OCI-LY3 (cell line): ENCODE measurements at regions not wholly inside any gene's neighbourhood (a gene's known extent, or its start where the extent isn't known, plus 50 kb on each side); places are given as distances from the start of the nearest gene placed in this dataset.

Experiments used
- H2AFZ ChIP-seq: fragments of 200-600, 300-600 bp; shearing (Covaris generic); 2 replicates; pipeline ENCODE4 v1.6.0; 2014; ENCODE audit warnings: antibody characterized with exemption, low read depth, low read length
- H3K27ac ChIP-seq: fragments of 200-600, 300-600 bp; sonication (generic); 2 replicates; pipeline ENCODE4 v1.5.1; 2014; ENCODE audit warnings: mild to moderate bottlenecking, low read length, moderate library complexity, mixed read lengths
- H3K27me3 ChIP-seq: fragments of 200-600, 300-600 bp; sonication (generic); 2 replicates; pipeline ENCODE4 v1.6.1; 2014; ENCODE audit warnings: low read depth, low read length, mixed read lengths
- H3K36me3 ChIP-seq: fragments of 200-600, 300-600 bp; sonication (generic); replicated peaks from 2 replicates; pipeline ENCODE3; 2014; ENCODE audit warnings: low read depth, low read length, mixed read lengths
- H3K4me1 ChIP-seq: fragments of 300-600, 200-600 bp; sonication (generic); 2 replicates; pipeline ENCODE4 v1.6.1; 2014; ENCODE audit warnings: low read length, mixed read lengths
- H3K4me2 ChIP-seq: fragments of 200-600, 300-600 bp; sonication (generic); 2 replicates; pipeline ENCODE4 v1.6.1; 2014; ENCODE audit warnings: low read length, mixed read lengths
- H3K4me3 ChIP-seq: fragments of 300-600, 200-600 bp; sonication (generic); 2 replicates; pipeline ENCODE4 v1.5.1; 2014; ENCODE audit warnings: antibody characterized with exemption, mild to moderate bottlenecking, low read length, moderate library complexity
- H3K79me2 ChIP-seq: fragments of 300-600, 200-600 bp; shearing (Covaris generic); 2 replicates; pipeline ENCODE4 v1.6.1; 2014; ENCODE audit warnings: mild to moderate bottlenecking, low read length, mixed read lengths
- H3K9ac ChIP-seq: fragments of 300-600, 200-600 bp; shearing (Covaris generic); 2 replicates; pipeline ENCODE4 v1.6.0; 2014; ENCODE audit warnings: mild to moderate bottlenecking, low read length, moderate library complexity
- H3K9me3 ChIP-seq: fragments of 200-600, 300-600 bp; shearing (Covaris generic); 2 replicates; pipeline ENCODE4 v1.6.1; 2014; ENCODE audit warnings: low read length, mixed read lengths; ENCODE audit not compliant: insufficient read depth
- H4K20me1 ChIP-seq: fragments of 200-600, 300-600 bp; sonication (generic); 2 replicates; pipeline ENCODE4 v1.6.1; 2016; ENCODE audit warnings: low read length, mixed read lengths; ENCODE audit not compliant: insufficient read depth
- CTCF ChIP-seq: fragments of 200-600, 300-600 bp; sonication (generic); IDR thresholded peaks from 2 replicates; pipeline ENCODE4 v1.5.1; 2014; ENCODE audit warnings: antibody characterized with exemption, low read length, low read depth
- EZH2phosphoT487 ChIP-seq: fragments of 200-600 bp; shearing (Covaris generic); IDR thresholded peaks from 2 replicates; pipeline ENCODE4 v1.6.1; 2018; ENCODE audit warnings: antibody characterized with exemption, mixed run types, low read depth

- H2AFZ ChIP-seq, result no peak overlapping the region
- TF ChIP-seq EZH2phosphoT487, result no peak
- TF ChIP-seq CTCF, result no peak
Observed at GRCh38 chr6:144757730-144758129, 472.6 kb downstream of the UTRN start.

GRCh38 chr6:144758602-144759001, 473.5 kb downstream of the UTRN start:
- no peak overlapping the region for H3K4me2 ChIP-seq
- TF ChIP-seq CTCF, result no peak
- no peak for TF ChIP-seq EZH2phosphoT487

More at GRCh38 chr6:144757730-144758129, 472.6 kb downstream of the UTRN start:
- H3K4me2 ChIP-seq, result no peak overlapping the region
- H3K36me3 ChIP-seq, result no peaks in the 10 kb centered on the region
- H4K20me1 ChIP-seq, result no peaks in the 10 kb centered on the region
- H3K27me3 ChIP-seq, result no peaks in the 10 kb centered on the region
- H3K9me3 ChIP-seq, result no peaks in the 10 kb centered on the region
- no peaks in the 10 kb centered on the region for H3K79me2 ChIP-seq
- no peak overlapping the region for H3K9ac ChIP-seq
- peaks cover 15% of the 10 kb centered on the region for H3K4me1 ChIP-seq
- no peak overlapping the region for H3K27ac ChIP-seq
- no peak overlapping the region for H3K4me3 ChIP-seq

GRCh38 chr6:144762469-144762868, 477.3 kb downstream of the UTRN start:
- Histone ChIP-seq H3K9ac (no peak overlapping the region), H3K79me2 (no peaks in the 10 kb centered on the region), H3K36me3 (no peaks in the 10 kb centered on the region), H3K4me3 (no peak overlapping the region), H3K27me3 (no peaks in the 10 kb centered on the region), H3K4me1 (no peaks in the 10 kb centered on the region), H3K4me2 (no peak overlapping the region), H2AFZ (no peak overlapping the region), H4K20me1 (no peaks in the 10 kb centered on the region), H3K9me3 (no peaks in the 10 kb centered on the region), H3K27ac (no peak overlapping the region)
- TF ChIP-seq EZH2phosphoT487 (no peak), CTCF (no peak)

More at GRCh38 chr6:144758602-144759001, 473.5 kb downstream of the UTRN start:
- no peaks in the 10 kb centered on the region for H4K20me1 ChIP-seq
- H3K36me3 ChIP-seq, result no peaks in the 10 kb centered on the region
- no peak overlapping the region for H2AFZ ChIP-seq
- no peak overlapping the region for H3K27ac ChIP-seq
- peaks cover 8% of the 10 kb centered on the region for H3K4me1 ChIP-seq
- no peaks in the 10 kb centered on the region for H3K9me3 ChIP-seq
- no peaks in the 10 kb centered on the region for H3K27me3 ChIP-seq
- no peak overlapping the region for H3K9ac ChIP-seq
- H3K4me3 ChIP-seq, result no peak overlapping the region
- no peaks in the 10 kb centered on the region for H3K79me2 ChIP-seq

- Histone ChIP-seq H3K4me2 (no peak overlapping the region), H3K4me1 (no peaks in the 10 kb centered on the region), H3K9ac (no peak overlapping the region), H4K20me1 (no peaks in the 10 kb centered on the region), H3K27ac (no peak overlapping the region), H3K36me3 (no peaks in the 10 kb centered on the region), H3K79me2 (no peaks in the 10 kb centered on the region), H3K9me3 (no peaks in the 10 kb centered on the region), H3K27me3 (no peaks in the 10 kb centered on the region), H3K4me3 (no peak overlapping the region), H2AFZ (no peak overlapping the region)
- no peak for TF ChIP-seq EZH2phosphoT487
- no peak for TF ChIP-seq CTCF
Observed at GRCh38 chr6:144767051-144767450, 481.9 kb downstream of the UTRN start.
